ENCODE measurements at regions not wholly inside any gene's neighbourhood (a gene's known extent, or its start where the extent isn't known, plus 50 kb on each side); places are given as distances from the start of the nearest gene placed in this dataset.

GRCh38 chr18:25704071-25704470 lies 352.1 kb upstream of the ZNF521 start:
- no peak overlapping the region for H3K23ac ChIP-seq (ENCODE audit: low read depth, low read length)
- in situ Hi-C loops (cut with MboI; ENCODE audit: low sequenced_read_pairs) = no loop called here
- H3K27me3 ChIP-seq (ENCODE audit: control insufficient read depth, insufficient read depth, low read length) = peaks cover 17% of the 10 kb centered on the region
- dilution Hi-C loops (cut with HindIII; ENCODE audit: low sequenced_read_pairs, unreplicated experiment) = no loop called here
- intact Hi-C loops (cut with micrococcal nuclease) = no loop called here
- H2BK120ac ChIP-seq (ENCODE audit: low read depth, low read length) = no peak overlapping the region
- whole genome bisulfite sequencing, 2 experiments (ENCODE audit: extremely low coverage in 2 of 2, insufficient read length in 1 of 2) = 100% methylated on average over 1 of the region's 6 CpGs; no CpG with 5 or more reads in 1 of the 2 experiments
- no peak overlapping the region for H3K4me2 ChIP-seq (ENCODE audit: low read depth, low read length)
- H3K9me3 ChIP-seq (ENCODE audit: control insufficient read depth, insufficient read depth, low read length) = no peaks in the 10 kb centered on the region
- no peaks in the 10 kb centered on the region for H3K4me1 ChIP-seq (ENCODE audit: control insufficient read depth, insufficient read depth, low read length)
- no peak overlapping the region for H3K4me3 ChIP-seq (ENCODE audit: insufficient read depth, low read depth, low read length)
- no peak overlapping the region for H2AK9ac ChIP-seq (replicated peaks; ENCODE audit: low read depth, low read length, poor library complexity)
- H2AFZ ChIP-seq (replicated peaks; ENCODE audit: low read length, poor library complexity) = no peak overlapping the region
- H2AK5ac ChIP-seq (ENCODE audit: low read depth, low read length) = no peak overlapping the region
- H3K9ac ChIP-seq (ENCODE audit: low read depth, low read length) = no peak overlapping the region
- H3K79me1 ChIP-seq (ENCODE audit: low read depth in 1 of 2, low read length in 2 of 2) = no peaks in the 10 kb centered on the region
- H4K20me1 ChIP-seq (ENCODE audit: insufficient read depth, low read length) = no peaks in the 10 kb centered on the region
- H4K91ac ChIP-seq (ENCODE audit: insufficient read depth, low read depth, low read length) = no peak overlapping the region
- no peak overlapping the region for H2BK5ac ChIP-seq (ENCODE audit: low read depth, low read length, poor library complexity, severe bottlenecking)
- H2BK20ac ChIP-seq (ENCODE audit: low read depth, low read length) = no peak overlapping the region
- no peak for ATAC-seq (ENCODE audit: low read depth)
- POLR2A ChIA-PET (ENCODE audit: unreplicated experiment) = no interaction called here
- no peak overlapping the region for H3K18ac ChIP-seq (ENCODE audit: low read depth, low read length)
- H4K5ac ChIP-seq (ENCODE audit: low read depth, low read length) = no peak overlapping the region
- no peak overlapping the region for H3K14ac ChIP-seq (replicated peaks; ENCODE audit: low read depth, low read length)
- no peak for DNase-seq
- BruUV-seq (replicated peaks) = no TSS peak
- CTCF ChIA-PET = no interaction called here
- no peak overlapping the region for H3K27ac ChIP-seq (ENCODE audit: insufficient read depth, low read length)
- H3K9me1 ChIP-seq (ENCODE audit: insufficient read depth, low read length) = no peaks in the 10 kb centered on the region
- H3K36me3 ChIP-seq (ENCODE audit: control insufficient read depth, insufficient read depth, low read length) = no peaks in the 10 kb centered on the region
- H3K56ac ChIP-seq (ENCODE audit: extremely low read depth, insufficient read depth, low read length) = no peak overlapping the region
- no peak for TF ChIP-seq RFX5 (IDR thresholded peaks at IDR 0.05; ENCODE audit: low read depth, low read length)
- TF ChIP-seq, protein P1, sequence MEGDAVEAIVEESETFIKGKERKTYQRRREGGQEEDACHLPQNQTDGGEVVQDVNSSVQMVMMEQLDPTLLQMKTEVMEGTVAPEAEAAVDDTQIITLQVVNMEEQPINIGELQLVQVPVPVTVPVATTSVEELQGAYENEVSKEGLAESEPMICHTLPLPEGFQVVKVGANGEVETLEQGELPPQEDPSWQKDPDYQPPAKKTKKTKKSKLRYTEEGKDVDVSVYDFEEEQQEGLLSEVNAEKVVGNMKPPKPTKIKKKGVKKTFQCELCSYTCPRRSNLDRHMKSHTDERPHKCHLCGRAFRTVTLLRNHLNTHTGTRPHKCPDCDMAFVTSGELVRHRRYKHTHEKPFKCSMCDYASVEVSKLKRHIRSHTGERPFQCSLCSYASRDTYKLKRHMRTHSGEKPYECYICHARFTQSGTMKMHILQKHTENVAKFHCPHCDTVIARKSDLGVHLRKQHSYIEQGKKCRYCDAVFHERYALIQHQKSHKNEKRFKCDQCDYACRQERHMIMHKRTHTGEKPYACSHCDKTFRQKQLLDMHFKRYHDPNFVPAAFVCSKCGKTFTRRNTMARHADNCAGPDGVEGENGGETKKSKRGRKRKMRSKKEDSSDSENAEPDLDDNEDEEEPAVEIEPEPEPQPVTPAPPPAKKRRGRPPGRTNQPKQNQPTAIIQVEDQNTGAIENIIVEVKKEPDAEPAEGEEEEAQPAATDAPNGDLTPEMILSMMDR (conservative IDR thresholded peaks at IDR 0.05; ENCODE audit: low read depth, low read length) = no peak
- TF ChIP-seq BHLHE40 (IDR thresholded peaks at IDR 0.05; ENCODE audit: low read depth, low read length) = no peak
- TF ChIP-seq SMC3 (IDR thresholded peaks at IDR 0.05; ENCODE audit: low read depth, low read length) = no peak
- TF ChIP-seq, protein P2, sequence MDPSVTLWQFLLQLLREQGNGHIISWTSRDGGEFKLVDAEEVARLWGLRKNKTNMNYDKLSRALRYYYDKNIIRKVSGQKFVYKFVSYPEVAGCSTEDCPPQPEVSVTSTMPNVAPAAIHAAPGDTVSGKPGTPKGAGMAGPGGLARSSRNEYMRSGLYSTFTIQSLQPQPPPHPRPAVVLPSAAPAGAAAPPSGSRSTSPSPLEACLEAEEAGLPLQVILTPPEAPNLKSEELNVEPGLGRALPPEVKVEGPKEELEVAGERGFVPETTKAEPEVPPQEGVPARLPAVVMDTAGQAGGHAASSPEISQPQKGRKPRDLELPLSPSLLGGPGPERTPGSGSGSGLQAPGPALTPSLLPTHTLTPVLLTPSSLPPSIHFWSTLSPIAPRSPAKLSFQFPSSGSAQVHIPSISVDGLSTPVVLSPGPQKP (IDR thresholded peaks at IDR 0.05; ENCODE audit: borderline replicate concordance, low read depth, low read length) = no peak
- TF ChIP-seq FOS (IDR thresholded peaks at IDR 0.05; ENCODE audit: low read depth, low read length) = no peak
- no peak for TF ChIP-seq RAD21 (IDR thresholded peaks at IDR 0.05; ENCODE audit: low read length)
- TF ChIP-seq CHD1 (IDR thresholded peaks at IDR 0.05; ENCODE audit: low read depth, low read length) = no peak
- TF ChIP-seq RCOR1 (IDR thresholded peaks at IDR 0.05; ENCODE audit: insufficient replicate concordance, low read length) = no peak
- no peak for TF ChIP-seq USF2 (IDR thresholded peaks at IDR 0.05; ENCODE audit: low read depth, low read length)
- TF ChIP-seq MAZ (IDR thresholded peaks at IDR 0.05; ENCODE audit: borderline replicate concordance, low read depth, low read length) = no peak
- TF ChIP-seq POLR2A (IDR thresholded peaks at IDR 0.05; ENCODE audit: low read depth, low read length) = no peak
- TF ChIP-seq MXI1 (IDR thresholded peaks at IDR 0.05; ENCODE audit: borderline replicate concordance, low read depth, low read length) = no peak
- no peak for TF ChIP-seq MAFK (IDR thresholded peaks at IDR 0.05; ENCODE audit: low read depth, low read length)
- TF ChIP-seq CEBPB (IDR thresholded peaks at IDR 0.05; ENCODE audit: low read depth, low read length) = no peak
- TF ChIP-seq NFE2L2 (IDR thresholded peaks at IDR 0.05; ENCODE audit: low read depth, low read length) = no peak
- H2BK15ac ChIP-seq (ENCODE audit: low read depth, low read length) = no peak overlapping the region
- H4K8ac ChIP-seq (ENCODE audit: low read depth in 2 of 2, low read length in 2 of 2) = no peak overlapping the region
- H3K4ac ChIP-seq (ENCODE audit: low read depth, low read length) = no peak overlapping the region

Data from IMR-90 (cell line).